ENCODE measurements at regions not wholly inside any gene's neighbourhood (a gene's known extent, or its start where the extent isn't known, plus 50 kb on each side); places are given as distances from the start of the nearest gene placed in this dataset.

DNA sequence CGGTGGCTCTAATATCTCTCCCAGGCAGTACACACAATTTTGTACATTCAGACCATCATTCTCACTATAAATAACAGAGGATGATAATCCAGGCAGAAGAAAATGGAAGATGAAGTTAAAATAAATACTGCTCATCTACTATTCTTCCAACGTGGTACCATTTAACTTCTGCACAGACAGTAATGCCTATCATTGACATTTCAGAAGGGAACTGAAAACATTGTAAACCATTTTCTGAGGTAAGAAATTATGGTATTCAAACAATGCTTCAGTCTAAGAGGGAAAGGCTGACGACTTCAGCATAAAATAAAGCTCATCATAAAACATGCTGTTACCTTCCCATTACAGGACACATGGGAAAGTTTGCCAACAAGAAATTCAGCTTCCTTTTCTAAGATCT lies 814.4 kb downstream of the NR4A2 start:
- TF ChIP-seq EZH2 (IDR thresholded peaks at IDR 0.05) (no peak), POLR2AphosphoS5 (IDR thresholded peaks at IDR 0.05; ENCODE audit: borderline replicate concordance, low read depth, low read length) (no peak), FOXP2 (optimal IDR thresholded peaks at IDR 0.05; ENCODE audit: control extremely low read depth, extremely low read length, insufficient read depth) (no peak)
